ENCODE measurements at regions not wholly inside any gene's neighbourhood (a gene's known extent, or its start where the extent isn't known, plus 50 kb on each side); places are given as distances from the start of the nearest gene placed in this dataset.

DNA sequence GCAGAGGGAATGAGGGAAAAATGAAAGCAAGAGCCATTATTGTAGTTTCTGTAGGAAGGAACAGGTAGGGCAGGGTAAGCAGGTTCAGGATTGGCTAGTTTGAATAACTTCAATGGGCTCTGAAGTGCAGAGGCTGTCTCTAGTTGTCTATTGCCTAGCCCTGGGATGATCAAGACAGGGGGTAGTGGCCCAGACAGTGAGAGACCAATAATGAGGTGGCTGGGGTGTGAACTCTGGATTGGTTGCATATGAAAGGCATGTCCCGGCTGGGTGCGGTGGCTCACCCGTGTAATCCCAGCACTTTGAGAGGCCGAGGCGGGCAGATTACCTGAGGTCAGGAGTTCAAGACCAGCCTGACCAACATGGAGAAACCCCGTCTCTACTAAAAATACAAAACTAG is 67.5 kb upstream of the SLC38A11 start:
- Histone ChIP-seq H3K9me2 (ENCODE audit: insufficient read depth) (no peaks in the 10 kb centered on the region), H3K9me3 (ENCODE audit: insufficient read depth, low read depth) (no peaks in the 10 kb centered on the region), H3K4me2 (no peak overlapping the region), H4K20me1 (ENCODE audit: insufficient read depth) (no peaks in the 10 kb centered on the region), H3K4me1 (replicated peaks; ENCODE audit: insufficient read depth) (no peaks in the 10 kb centered on the region), H3K27ac (no peak overlapping the region), H3K27me3 (ENCODE audit: insufficient read depth, low read depth) (no peaks in the 10 kb centered on the region), H3K4me3 (no peak overlapping the region), H2AFZ (no peak overlapping the region), H3K36me3 (ENCODE audit: low read depth) (no peaks in the 10 kb centered on the region), H3K79me2 (ENCODE audit: low read depth) (no peaks in the 10 kb centered on the region), H3F3A (ENCODE audit: insufficient read depth, low read depth) (no peaks in the 10 kb centered on the region)
- CTCF ChIA-PET = no interaction called here
- intact Hi-C loops (cut with micrococcal nuclease; ENCODE audit: unreplicated experiment) = no loop called here
- POLR2A ChIA-PET (ENCODE audit: unreplicated experiment) = no interaction called here
- no TSS peak for BruUV-seq (replicated peaks)
- TF ChIP-seq EZH2 (IDR thresholded peaks at IDR 0.05; ENCODE audit: low read depth) = no peak
- TF ChIP-seq, protein P1, sequence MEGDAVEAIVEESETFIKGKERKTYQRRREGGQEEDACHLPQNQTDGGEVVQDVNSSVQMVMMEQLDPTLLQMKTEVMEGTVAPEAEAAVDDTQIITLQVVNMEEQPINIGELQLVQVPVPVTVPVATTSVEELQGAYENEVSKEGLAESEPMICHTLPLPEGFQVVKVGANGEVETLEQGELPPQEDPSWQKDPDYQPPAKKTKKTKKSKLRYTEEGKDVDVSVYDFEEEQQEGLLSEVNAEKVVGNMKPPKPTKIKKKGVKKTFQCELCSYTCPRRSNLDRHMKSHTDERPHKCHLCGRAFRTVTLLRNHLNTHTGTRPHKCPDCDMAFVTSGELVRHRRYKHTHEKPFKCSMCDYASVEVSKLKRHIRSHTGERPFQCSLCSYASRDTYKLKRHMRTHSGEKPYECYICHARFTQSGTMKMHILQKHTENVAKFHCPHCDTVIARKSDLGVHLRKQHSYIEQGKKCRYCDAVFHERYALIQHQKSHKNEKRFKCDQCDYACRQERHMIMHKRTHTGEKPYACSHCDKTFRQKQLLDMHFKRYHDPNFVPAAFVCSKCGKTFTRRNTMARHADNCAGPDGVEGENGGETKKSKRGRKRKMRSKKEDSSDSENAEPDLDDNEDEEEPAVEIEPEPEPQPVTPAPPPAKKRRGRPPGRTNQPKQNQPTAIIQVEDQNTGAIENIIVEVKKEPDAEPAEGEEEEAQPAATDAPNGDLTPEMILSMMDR (conservative IDR thresholded peaks at IDR 0.05) = no peak
- no peak for DNase-seq

- H2AFZ ChIP-seq = no peak overlapping the region
- BruUV-seq (replicated peaks) = no TSS peak
- TF ChIP-seq, protein P1 (conservative IDR thresholded peaks at IDR 0.05) = no peak
- TF ChIP-seq EZH2 (IDR thresholded peaks at IDR 0.05; ENCODE audit: low read depth) = no peak
- ChIA-PET CTCF (interaction anchor here (0.6 kb wide), 1 partner anchor 1110 kb away, joined by 4 read pairs; the partner anchor contains the start of gene SCN1A), POLR2A (ENCODE audit: unreplicated experiment) (no interaction called here)
- no peaks in the 10 kb centered on the region for H4K20me1 ChIP-seq (ENCODE audit: insufficient read depth)
- H3K27me3 ChIP-seq (ENCODE audit: insufficient read depth, low read depth) = no peaks in the 10 kb centered on the region
- no peak overlapping the region for H3K27ac ChIP-seq
- H3K9me2 ChIP-seq (ENCODE audit: insufficient read depth) = no peaks in the 10 kb centered on the region
- H3K79me2 ChIP-seq (ENCODE audit: low read depth) = no peaks in the 10 kb centered on the region
- no peaks in the 10 kb centered on the region for H3F3A ChIP-seq (ENCODE audit: insufficient read depth, low read depth)
- DNase-seq = no peak
- no peak overlapping the region for H3K4me2 ChIP-seq
- no peak overlapping the region for H3K4me3 ChIP-seq
- H3K4me1 ChIP-seq (replicated peaks; ENCODE audit: insufficient read depth) = no peaks in the 10 kb centered on the region
- H3K36me3 ChIP-seq (ENCODE audit: low read depth) = no peaks in the 10 kb centered on the region
- intact Hi-C loops (cut with micrococcal nuclease; ENCODE audit: unreplicated experiment) = loop anchor here (1.0 to 10.0 kb wide), 4 partner anchors 186 to 1107 kb away; partner anchors contain the start of genes SCN1A and SCN3A
- no peaks in the 10 kb centered on the region for H3K9me3 ChIP-seq (ENCODE audit: insufficient read depth, low read depth)
Measured at GRCh38 chr2:165017966-165018596, 62.8 kb upstream of the SLC38A11 start.

DNA sequence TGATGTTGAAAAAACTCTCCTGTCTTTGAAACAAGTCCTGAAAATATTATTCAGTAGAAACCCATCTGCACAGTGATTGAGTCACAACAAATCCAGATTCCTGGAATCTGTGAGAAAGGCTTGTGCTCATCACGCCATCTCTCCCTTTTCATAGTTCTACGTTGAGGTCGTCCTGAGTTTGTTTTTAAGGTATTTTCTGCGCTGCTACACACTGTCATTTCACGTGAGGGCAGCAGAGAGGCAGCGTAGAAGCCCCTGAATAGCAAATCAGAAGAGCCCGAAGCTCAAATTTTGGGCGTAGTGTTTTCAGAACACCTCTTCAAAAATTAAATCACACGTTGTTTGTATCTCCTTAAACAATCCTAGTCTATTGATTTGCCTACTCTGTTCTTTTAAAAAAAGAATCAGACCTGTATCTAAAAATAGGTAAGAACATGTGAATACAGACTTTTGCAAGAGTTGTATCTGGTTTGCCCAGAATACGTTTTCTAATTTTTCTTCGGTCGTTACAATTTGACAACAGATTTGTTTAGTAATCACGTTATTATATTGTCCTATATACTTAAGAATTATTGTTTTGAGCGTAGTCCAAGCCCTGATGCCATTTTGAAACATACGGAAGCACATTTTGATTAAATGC is 61.6 kb upstream of the SLC38A11 start:
- intact Hi-C loops (cut with micrococcal nuclease; ENCODE audit: unreplicated experiment) = loop anchor here (1.0 to 10.0 kb wide), 4 partner anchors 187 to 1108 kb away; partner anchors contain the start of genes SCN1A and SCN3A
- no peaks in the 10 kb centered on the region for H3K27me3 ChIP-seq (ENCODE audit: insufficient read depth, low read depth)
- BruUV-seq (replicated peaks) = no TSS peak
- peak in 1 of 2 experiments; percentile 4 for DNase-seq
- no peaks in the 10 kb centered on the region for H3K4me1 ChIP-seq (replicated peaks; ENCODE audit: insufficient read depth)
- H3F3A ChIP-seq (ENCODE audit: insufficient read depth, low read depth) = no peaks in the 10 kb centered on the region
- H2AFZ ChIP-seq = no peak overlapping the region
- no peaks in the 10 kb centered on the region for H3K36me3 ChIP-seq (ENCODE audit: low read depth)
- TF ChIP-seq, protein P1 (conservative IDR thresholded peaks at IDR 0.05) = peak; percentile 55; the same call in 1 of the 2 replicates
- no peak for TF ChIP-seq EZH2 (IDR thresholded peaks at IDR 0.05; ENCODE audit: low read depth)
- H3K9me2 ChIP-seq (ENCODE audit: insufficient read depth) = no peaks in the 10 kb centered on the region
- no peaks in the 10 kb centered on the region for H4K20me1 ChIP-seq (ENCODE audit: insufficient read depth)
- no peak overlapping the region for H3K27ac ChIP-seq
- no peaks in the 10 kb centered on the region for H3K79me2 ChIP-seq (ENCODE audit: low read depth)
- H3K4me2 ChIP-seq = no peak overlapping the region
- H3K9me3 ChIP-seq (ENCODE audit: insufficient read depth, low read depth) = no peaks in the 10 kb centered on the region
- ChIA-PET CTCF (interaction anchor here (0.6 to 1.3 kb wide), 4 partner anchors 104 to 1170 kb away, joined by 3 to 6 read pairs (median 4); partner anchors contain the start of gene SCN3A), POLR2A (ENCODE audit: unreplicated experiment) (no interaction called here)
- no peak overlapping the region for H3K4me3 ChIP-seq
